ENCODE measurements at regions not wholly inside any gene's neighbourhood (a gene's known extent, or its start where the extent isn't known, plus 50 kb on each side); places are given as distances from the start of the nearest gene placed in this dataset.

DNA sequence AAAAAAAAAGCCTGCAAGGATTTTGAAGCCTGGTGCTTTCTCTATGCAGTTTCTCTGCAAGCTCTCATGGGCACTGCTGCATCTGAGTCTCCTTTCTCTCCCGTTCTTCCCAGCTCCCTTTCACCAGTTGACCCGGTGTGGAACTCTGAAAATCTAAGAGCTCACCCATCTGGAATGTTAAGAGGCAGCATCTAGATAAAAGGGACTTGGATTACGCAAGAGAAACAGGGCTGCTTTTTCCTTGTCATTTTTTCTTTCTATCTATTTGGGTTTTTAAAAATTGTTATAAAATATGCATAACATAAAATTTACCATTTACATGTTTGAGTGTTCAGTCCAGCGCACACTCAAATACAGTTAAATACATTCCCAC, 95.2 kb upstream of the RPS6KA3 start:
- Histone ChIP-seq H3K9me2 (no peaks in the 10 kb centered on the region), H3K79me2 (ENCODE audit: insufficient read depth) (no peaks in the 10 kb centered on the region), H4K20me1 (ENCODE audit: insufficient read depth) (no peaks in the 10 kb centered on the region), H3K4me1 (ENCODE audit: control insufficient read depth in 1 of 2, insufficient read depth in 2 of 2, low read depth in 1 of 2, low read length in 1 of 2) (peaks cover 0 to 6% of the 10 kb centered on the region in 2 experiments; a peak in 1 of 4 replicates), H3K27ac (ENCODE audit: low read depth in 2 of 2, low read length in 1 of 2) (peak overlapping the region in 1 of 2 experiments; percentile 30; a peak in 2 of 4 replicates), H2AFZ (ENCODE audit: low read depth) (no peak overlapping the region), H3K4me3 (ENCODE audit: low read depth in 2 of 2, low read length in 1 of 2) (no peak overlapping the region), H3K9me3 (no peaks in the 10 kb centered on the region), H3K4me2 (peak overlapping the region; percentile 41; the same call in 1 of the 2 replicates), H3F3A (replicated peaks; ENCODE audit: insufficient read depth) (no peaks in the 10 kb centered on the region), H3K9ac (no peak overlapping the region), H3K27me3 (ENCODE audit: insufficient read depth) (no peaks in the 10 kb centered on the region), H3K36me3 (replicated peaks in 1 of 2; ENCODE audit: control insufficient read depth in 1 of 2, insufficient read depth in 2 of 2, low read length in 1 of 2) (no peaks in the 10 kb centered on the region)
- ChIA-PET POLR2A (no interaction called here), CTCF (no interaction called here)
- DNase-seq: no peak
- 0 out of 2 replicates have a peak, but pooled peaks have one; percentile 16 for TF ChIP-seq TEAD4 (IDR thresholded peaks at IDR 0.05; ENCODE audit: borderline replicate concordance, insufficient read depth)
- TF ChIP-seq, protein P1, sequence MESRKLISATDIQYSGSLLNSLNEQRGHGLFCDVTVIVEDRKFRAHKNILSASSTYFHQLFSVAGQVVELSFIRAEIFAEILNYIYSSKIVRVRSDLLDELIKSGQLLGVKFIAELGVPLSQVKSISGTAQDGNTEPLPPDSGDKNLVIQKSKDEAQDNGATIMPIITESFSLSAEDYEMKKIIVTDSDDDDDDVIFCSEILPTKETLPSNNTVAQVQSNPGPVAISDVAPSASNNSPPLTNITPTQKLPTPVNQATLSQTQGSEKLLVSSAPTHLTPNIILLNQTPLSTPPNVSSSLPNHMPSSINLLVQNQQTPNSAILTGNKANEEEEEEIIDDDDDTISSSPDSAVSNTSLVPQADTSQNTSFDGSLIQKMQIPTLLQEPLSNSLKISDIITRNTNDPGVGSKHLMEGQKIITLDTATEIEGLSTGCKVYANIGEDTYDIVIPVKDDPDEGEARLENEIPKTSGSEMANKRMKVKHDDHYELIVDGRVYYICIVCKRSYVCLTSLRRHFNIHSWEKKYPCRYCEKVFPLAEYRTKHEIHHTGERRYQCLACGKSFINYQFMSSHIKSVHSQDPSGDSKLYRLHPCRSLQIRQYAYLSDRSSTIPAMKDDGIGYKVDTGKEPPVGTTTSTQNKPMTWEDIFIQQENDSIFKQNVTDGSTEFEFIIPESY (IDR thresholded peaks at IDR 0.05; ENCODE audit: borderline replicate concordance, low read depth): no peak
- no peak for TF ChIP-seq RAD21 (IDR thresholded peaks at IDR 0.05; ENCODE audit: low read length)
- no peak for TF ChIP-seq EZH2phosphoT487 (IDR thresholded peaks at IDR 0.05; ENCODE audit: borderline replicate concordance, low read depth)
- WGBS (ENCODE audit: low lambda C conversion rate): 26% methylated on average over 4 of the region's 4 CpGs

DNA sequence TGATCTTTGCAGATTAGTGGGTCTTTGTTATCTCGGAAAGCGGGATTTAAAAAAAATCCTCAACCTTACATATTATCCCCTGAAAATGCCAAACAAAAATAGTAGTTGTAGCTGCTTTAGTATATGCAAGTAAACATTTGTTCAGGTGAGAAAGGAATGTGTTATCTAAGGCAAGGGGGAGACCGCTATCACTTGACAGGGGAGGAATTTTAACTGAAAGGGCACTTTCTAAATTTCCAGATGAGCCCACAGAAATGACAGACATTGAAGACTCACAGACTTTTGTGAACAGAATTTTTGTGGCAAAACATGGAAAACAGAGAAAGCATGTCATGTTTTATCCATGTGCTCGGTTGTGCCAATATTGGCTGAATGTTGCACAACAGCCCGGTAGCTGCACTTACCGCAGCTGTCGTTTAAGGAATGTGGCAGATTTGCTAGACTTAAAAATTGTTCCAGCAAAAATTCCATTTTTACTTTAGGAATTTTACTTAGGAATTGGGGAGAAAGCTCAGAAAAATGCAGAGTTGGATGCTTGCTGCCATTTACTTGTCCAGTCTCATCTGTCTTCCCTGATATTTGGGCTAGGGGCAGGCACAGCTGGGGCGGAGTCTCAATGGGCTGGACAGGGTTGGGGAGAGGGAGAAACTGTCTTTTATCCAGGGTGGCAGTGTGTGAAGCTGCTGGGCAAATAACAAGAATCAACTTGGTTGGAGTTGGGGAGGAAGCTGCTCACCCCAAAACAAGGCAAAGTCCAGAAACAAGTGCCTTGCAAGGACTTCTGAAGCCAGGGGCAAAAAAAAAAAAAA, 94.6 kb upstream of the RPS6KA3 start:
- no peaks in the 10 kb centered on the region for H3K79me2 ChIP-seq (ENCODE audit: insufficient read depth)
- H3K4me1 ChIP-seq (ENCODE audit: control insufficient read depth in 1 of 2, insufficient read depth in 2 of 2, low read depth in 1 of 2, low read length in 1 of 2): peaks cover 0 to 6% of the 10 kb centered on the region in 2 experiments; a peak in 1 of 4 replicates
- no peak for DNase-seq
- H4K20me1 ChIP-seq (ENCODE audit: insufficient read depth): no peaks in the 10 kb centered on the region
- H3K36me3 ChIP-seq (replicated peaks in 1 of 2; ENCODE audit: control insufficient read depth in 1 of 2, insufficient read depth in 2 of 2, low read length in 1 of 2): no peaks in the 10 kb centered on the region
- no peaks in the 10 kb centered on the region for H3F3A ChIP-seq (replicated peaks; ENCODE audit: insufficient read depth)
- no peaks in the 10 kb centered on the region for H3K9me3 ChIP-seq
- ChIA-PET POLR2A (no interaction called here), CTCF (no interaction called here)
- H3K27ac ChIP-seq (ENCODE audit: low read depth in 2 of 2, low read length in 1 of 2): peak overlapping the region in 1 of 2 experiments; percentile 30; a peak in 2 of 4 replicates
- H3K27me3 ChIP-seq (ENCODE audit: insufficient read depth): no peaks in the 10 kb centered on the region
- TF ChIP-seq TCF12 (IDR thresholded peaks at IDR 0.05) (peak; percentile 2; the same call in 1 of the 2 replicates), RAD21 (IDR thresholded peaks at IDR 0.05; ENCODE audit: low read length) (no peak), YY1 (IDR thresholded peaks at IDR 0.05; ENCODE audit: low read depth) (no peak)
- H3K4me2 ChIP-seq: peak overlapping the region; percentile 41; the same call in 1 of the 2 replicates
- H2AFZ ChIP-seq (ENCODE audit: low read depth): peak overlapping the region; percentile 62; the same call in 1 of the 2 replicates
- WGBS (ENCODE audit: low lambda C conversion rate): 40% methylated on average over 8 of the region's 8 CpGs
- H3K9ac ChIP-seq: no peak overlapping the region
- no peak overlapping the region for H3K4me3 ChIP-seq (ENCODE audit: low read depth in 2 of 2, low read length in 1 of 2)
- no peaks in the 10 kb centered on the region for H3K9me2 ChIP-seq

DNA sequence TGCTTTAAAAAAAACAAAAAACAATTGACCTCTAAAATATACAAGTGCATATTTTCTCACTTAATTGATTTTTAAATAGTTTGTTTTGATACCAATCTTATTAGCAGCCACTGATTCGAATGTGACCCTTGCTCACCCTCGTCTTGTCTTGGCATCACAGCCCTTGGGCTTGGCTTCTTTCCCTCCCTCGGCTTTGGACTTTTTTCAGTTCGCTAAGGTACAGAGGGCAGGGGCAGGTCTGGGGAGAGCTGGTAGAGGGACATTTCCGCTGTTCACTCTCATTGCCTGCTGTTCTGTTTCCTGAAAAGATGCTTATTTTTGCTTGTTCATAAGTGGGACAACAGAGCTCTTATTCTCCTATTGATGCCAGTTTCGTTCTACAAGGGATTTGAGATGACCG, 88.5 kb upstream of the RPS6KA3 start:
- H2AFZ ChIP-seq (ENCODE audit: low read depth): no peak overlapping the region
- H3K79me2 ChIP-seq (ENCODE audit: insufficient read depth): no peaks in the 10 kb centered on the region
- CTCF ChIA-PET: no interaction called here
- H3K27me3 ChIP-seq (ENCODE audit: insufficient read depth): no peaks in the 10 kb centered on the region
- POLR2A ChIA-PET: no interaction called here
- H3K4me1 ChIP-seq (ENCODE audit: control insufficient read depth in 1 of 2, insufficient read depth in 2 of 2, low read depth in 1 of 2, low read length in 1 of 2): no peaks in the 10 kb centered on the region
- H3K9me2 ChIP-seq: no peaks in the 10 kb centered on the region
- no peaks in the 10 kb centered on the region for H3K36me3 ChIP-seq (replicated peaks in 1 of 2; ENCODE audit: control insufficient read depth in 1 of 2, insufficient read depth in 2 of 2, low read length in 1 of 2)
- H4K20me1 ChIP-seq (ENCODE audit: insufficient read depth): no peaks in the 10 kb centered on the region
- no peaks in the 10 kb centered on the region for H3F3A ChIP-seq (replicated peaks; ENCODE audit: insufficient read depth)
- H3K9me3 ChIP-seq: no peaks in the 10 kb centered on the region
- WGBS (ENCODE audit: low lambda C conversion rate): 47% methylated on average over 7 of the region's 7 CpGs
- no peak for DNase-seq
- H3K9ac ChIP-seq: no peak overlapping the region
- H3K27ac ChIP-seq (ENCODE audit: low read depth in 2 of 2, low read length in 1 of 2): no peak overlapping the region
- no peak for TF ChIP-seq RCOR1 (IDR thresholded peaks at IDR 0.05; ENCODE audit: low read length)
- TF ChIP-seq MXI1 (IDR thresholded peaks at IDR 0.05; ENCODE audit: low read depth, low read length): no peak
- TF ChIP-seq EP300 (IDR thresholded peaks at IDR 0.05; ENCODE audit: borderline replicate concordance in 1 of 2, low read depth in 1 of 2, low read length in 1 of 2): no peak
- TF ChIP-seq GATA2 (CRISPR knock-in tag; IDR thresholded peaks at IDR 0.05): no peak
- no peak for TF ChIP-seq SIN3A (IDR thresholded peaks at IDR 0.05; ENCODE audit: borderline replicate concordance, low read depth, low read length)
- no peak for TF ChIP-seq ELF1 (IDR thresholded peaks at IDR 0.05)
- TF ChIP-seq NRF1 (IDR thresholded peaks at IDR 0.05; ENCODE audit: low read depth, low read length): no peak
- TF ChIP-seq, protein P2, sequence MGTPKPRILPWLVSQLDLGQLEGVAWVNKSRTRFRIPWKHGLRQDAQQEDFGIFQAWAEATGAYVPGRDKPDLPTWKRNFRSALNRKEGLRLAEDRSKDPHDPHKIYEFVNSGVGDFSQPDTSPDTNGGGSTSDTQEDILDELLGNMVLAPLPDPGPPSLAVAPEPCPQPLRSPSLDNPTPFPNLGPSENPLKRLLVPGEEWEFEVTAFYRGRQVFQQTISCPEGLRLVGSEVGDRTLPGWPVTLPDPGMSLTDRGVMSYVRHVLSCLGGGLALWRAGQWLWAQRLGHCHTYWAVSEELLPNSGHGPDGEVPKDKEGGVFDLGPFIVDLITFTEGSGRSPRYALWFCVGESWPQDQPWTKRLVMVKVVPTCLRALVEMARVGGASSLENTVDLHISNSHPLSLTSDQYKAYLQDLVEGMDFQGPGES (IDR thresholded peaks at IDR 0.05; ENCODE audit: low read depth, low read length): no peak
- no peak for TF ChIP-seq RAD21 (IDR thresholded peaks at IDR 0.05; ENCODE audit: low read length)
- no peak for TF ChIP-seq CHD2 (IDR thresholded peaks at IDR 0.05; ENCODE audit: low read length, partially characterized antibody)
- no peak for TF ChIP-seq TAF1 (IDR thresholded peaks at IDR 0.05; ENCODE audit: borderline replicate concordance, low read depth, low read length)
- TF ChIP-seq, protein P3, sequence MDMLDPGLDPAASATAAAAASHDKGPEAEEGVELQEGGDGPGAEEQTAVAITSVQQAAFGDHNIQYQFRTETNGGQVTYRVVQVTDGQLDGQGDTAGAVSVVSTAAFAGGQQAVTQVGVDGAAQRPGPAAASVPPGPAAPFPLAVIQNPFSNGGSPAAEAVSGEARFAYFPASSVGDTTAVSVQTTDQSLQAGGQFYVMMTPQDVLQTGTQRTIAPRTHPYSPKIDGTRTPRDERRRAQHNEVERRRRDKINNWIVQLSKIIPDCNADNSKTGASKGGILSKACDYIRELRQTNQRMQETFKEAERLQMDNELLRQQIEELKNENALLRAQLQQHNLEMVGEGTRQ (IDR thresholded peaks at IDR 0.05; ENCODE audit: borderline replicate concordance, low read depth, low read length): no peak
- no peak for TF ChIP-seq TEAD4 (IDR thresholded peaks at IDR 0.05; ENCODE audit: borderline replicate concordance, insufficient read depth)
- H3K4me2 ChIP-seq: no peak overlapping the region
- no peak overlapping the region for H3K4me3 ChIP-seq (ENCODE audit: low read depth in 2 of 2, low read length in 1 of 2)
